ENCODE measurements at regions not wholly inside any gene's neighbourhood (a gene's known extent, or its start where the extent isn't known, plus 50 kb on each side); places are given as distances from the start of the nearest gene placed in this dataset.

DNA sequence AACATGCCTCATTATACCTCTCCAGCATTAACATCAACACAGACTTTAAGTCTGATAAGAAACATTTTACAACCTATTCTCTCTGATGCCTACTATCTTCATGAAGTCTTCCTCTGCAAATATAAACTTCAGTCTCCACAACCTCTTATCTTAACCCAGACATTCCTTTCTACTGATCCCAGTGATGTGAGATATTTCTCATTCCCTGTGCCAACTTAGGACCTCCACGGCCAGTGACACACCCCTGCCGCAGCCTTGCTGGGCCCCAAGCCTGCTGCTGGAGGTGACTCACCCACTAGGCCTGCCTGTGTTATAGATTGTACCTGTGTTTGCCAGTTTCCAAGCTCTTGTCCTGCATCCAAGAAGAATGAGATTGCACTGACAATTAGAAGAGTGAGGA, 734.5 kb upstream of the CADM2 start:
- DNase-seq (ENCODE audit: low spot score in 2 of 2), result no peak
- WGBS, result 85% methylated on average over 2 of the region's 2 CpGs
- TF ChIP-seq, protein P1, sequence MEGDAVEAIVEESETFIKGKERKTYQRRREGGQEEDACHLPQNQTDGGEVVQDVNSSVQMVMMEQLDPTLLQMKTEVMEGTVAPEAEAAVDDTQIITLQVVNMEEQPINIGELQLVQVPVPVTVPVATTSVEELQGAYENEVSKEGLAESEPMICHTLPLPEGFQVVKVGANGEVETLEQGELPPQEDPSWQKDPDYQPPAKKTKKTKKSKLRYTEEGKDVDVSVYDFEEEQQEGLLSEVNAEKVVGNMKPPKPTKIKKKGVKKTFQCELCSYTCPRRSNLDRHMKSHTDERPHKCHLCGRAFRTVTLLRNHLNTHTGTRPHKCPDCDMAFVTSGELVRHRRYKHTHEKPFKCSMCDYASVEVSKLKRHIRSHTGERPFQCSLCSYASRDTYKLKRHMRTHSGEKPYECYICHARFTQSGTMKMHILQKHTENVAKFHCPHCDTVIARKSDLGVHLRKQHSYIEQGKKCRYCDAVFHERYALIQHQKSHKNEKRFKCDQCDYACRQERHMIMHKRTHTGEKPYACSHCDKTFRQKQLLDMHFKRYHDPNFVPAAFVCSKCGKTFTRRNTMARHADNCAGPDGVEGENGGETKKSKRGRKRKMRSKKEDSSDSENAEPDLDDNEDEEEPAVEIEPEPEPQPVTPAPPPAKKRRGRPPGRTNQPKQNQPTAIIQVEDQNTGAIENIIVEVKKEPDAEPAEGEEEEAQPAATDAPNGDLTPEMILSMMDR (IDR thresholded peaks at IDR 0.05), result no peak
- TF ChIP-seq EP300 (IDR thresholded peaks at IDR 0.05) (no peak), POLR2AphosphoS5 (IDR thresholded peaks at IDR 0.05) (no peak), POLR2A (IDR thresholded peaks at IDR 0.05) (no peak)

DNA sequence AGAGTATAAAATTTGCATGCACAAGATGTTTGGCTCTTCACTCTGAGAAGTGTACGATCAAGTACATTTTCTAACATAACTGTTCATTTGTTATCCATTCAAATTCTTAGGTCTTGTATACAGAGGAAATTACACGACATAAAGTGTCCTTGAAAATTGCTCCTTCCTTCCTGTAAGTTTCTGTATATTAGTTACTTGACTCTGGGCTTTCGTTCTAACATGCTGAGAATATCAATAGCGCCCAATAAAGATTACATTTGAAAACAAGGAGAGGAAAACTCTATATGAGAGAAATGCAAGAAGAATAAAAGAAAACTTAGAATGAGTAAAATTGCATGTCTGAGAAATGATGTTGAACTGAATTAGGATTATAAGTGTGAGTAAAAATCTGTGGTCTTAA, 722.5 kb upstream of the CADM2 start:
- WGBS, result 81% methylated on average over 4 of the region's 4 CpGs
- H3K27me3 ChIP-seq, result no peaks in the 10 kb centered on the region
- TF ChIP-seq EP300 (IDR thresholded peaks at IDR 0.05) (no peak), POLR2AphosphoS5 (IDR thresholded peaks at IDR 0.05) (no peak), POLR2A (IDR thresholded peaks at IDR 0.05) (no peak)
- TF ChIP-seq, protein P1 (IDR thresholded peaks at IDR 0.05), result no peak

More for the DNA sequence above, 734.5 kb upstream of the CADM2 start:
- Histone ChIP-seq H3K27ac (no peak overlapping the region), H3K4me3 (no peak overlapping the region), H3K4me1 (no peaks in the 10 kb centered on the region), H3K9me3 (peaks cover 14% of the 10 kb centered on the region), H3K27me3 (no peaks in the 10 kb centered on the region), H3K36me3 (no peaks in the 10 kb centered on the region)

DNA sequence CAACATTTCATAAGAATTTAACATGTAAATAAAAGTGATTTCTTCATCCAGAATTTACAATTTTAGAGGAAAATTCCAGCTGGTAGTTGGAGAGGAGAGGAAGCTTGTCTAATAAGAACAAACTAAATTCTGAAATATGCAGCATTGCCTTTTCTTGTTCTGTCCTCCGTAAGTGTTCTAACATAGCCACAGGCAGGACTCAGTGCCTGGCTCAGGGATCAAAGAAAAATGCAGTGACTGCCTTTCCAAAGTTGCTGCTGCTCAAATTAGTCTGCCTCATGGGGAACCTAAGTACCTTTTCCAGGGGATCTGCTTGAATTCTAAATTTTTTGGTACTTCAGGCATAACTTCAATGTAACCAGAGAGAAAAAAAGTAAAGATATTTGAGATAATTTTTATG, 713.0 kb upstream of the CADM2 start:
- no peaks in the 10 kb centered on the region for H3K4me1 ChIP-seq
- no peak for DNase-seq (ENCODE audit: low spot score in 2 of 2)
- no peak overlapping the region for H3K27ac ChIP-seq

More for the DNA sequence above, 722.5 kb upstream of the CADM2 start:
- Histone ChIP-seq H3K27ac (no peak overlapping the region), H3K4me1 (no peaks in the 10 kb centered on the region), H3K36me3 (no peaks in the 10 kb centered on the region), H3K4me3 (no peak overlapping the region), H3K9me3 (peaks cover 5% of the 10 kb centered on the region)
- DNase-seq (ENCODE audit: low spot score in 2 of 2), result no peak

DNA sequence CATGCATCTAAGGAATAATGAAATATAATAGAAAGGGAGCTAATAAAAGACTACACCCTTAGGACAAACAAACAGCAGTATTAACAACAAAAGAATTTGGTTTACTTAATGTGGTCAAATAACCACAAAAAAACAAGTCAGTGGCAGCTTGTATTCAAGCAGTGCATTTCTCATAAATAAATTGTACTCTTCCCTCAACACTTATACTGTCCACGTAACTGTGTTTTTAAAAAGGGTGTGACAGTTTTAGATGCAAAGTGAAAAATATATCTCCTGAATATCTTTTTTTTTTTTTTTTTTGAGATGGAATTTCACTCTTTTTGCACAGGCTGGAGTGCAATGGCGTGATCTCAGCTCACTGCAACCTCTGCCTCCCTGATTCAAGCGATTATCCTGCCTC, 698.2 kb upstream of the CADM2 start:
- DNase-seq (ENCODE audit: low spot score in 2 of 2), result no peak
- Histone ChIP-seq H3K27me3 (no peaks in the 10 kb centered on the region), H3K4me1 (no peaks in the 10 kb centered on the region), H3K9me3 (no peaks in the 10 kb centered on the region), H3K4me3 (no peak overlapping the region), H3K36me3 (no peaks in the 10 kb centered on the region), H3K27ac (no peak overlapping the region)
- WGBS, result 56% methylated on average over 3 of the region's 3 CpGs
- TF ChIP-seq POLR2A (IDR thresholded peaks at IDR 0.05) (no peak), EP300 (IDR thresholded peaks at IDR 0.05) (no peak), POLR2AphosphoS5 (IDR thresholded peaks at IDR 0.05) (no peak)
- TF ChIP-seq, protein P1 (IDR thresholded peaks at IDR 0.05), result no peak

More for the DNA sequence above, 713.0 kb upstream of the CADM2 start:
- H3K36me3 ChIP-seq, result no peaks in the 10 kb centered on the region
- TF ChIP-seq POLR2A (IDR thresholded peaks at IDR 0.05) (no peak), POLR2AphosphoS5 (IDR thresholded peaks at IDR 0.05) (no peak), EP300 (IDR thresholded peaks at IDR 0.05) (no peak)
- TF ChIP-seq, protein P1 (IDR thresholded peaks at IDR 0.05), result no peak
- H3K9me3 ChIP-seq, result no peaks in the 10 kb centered on the region
- no peak overlapping the region for H3K4me3 ChIP-seq
- 41% methylated on average over 1 of the region's 1 CpG for WGBS
- H3K27me3 ChIP-seq, result no peaks in the 10 kb centered on the region

DNA sequence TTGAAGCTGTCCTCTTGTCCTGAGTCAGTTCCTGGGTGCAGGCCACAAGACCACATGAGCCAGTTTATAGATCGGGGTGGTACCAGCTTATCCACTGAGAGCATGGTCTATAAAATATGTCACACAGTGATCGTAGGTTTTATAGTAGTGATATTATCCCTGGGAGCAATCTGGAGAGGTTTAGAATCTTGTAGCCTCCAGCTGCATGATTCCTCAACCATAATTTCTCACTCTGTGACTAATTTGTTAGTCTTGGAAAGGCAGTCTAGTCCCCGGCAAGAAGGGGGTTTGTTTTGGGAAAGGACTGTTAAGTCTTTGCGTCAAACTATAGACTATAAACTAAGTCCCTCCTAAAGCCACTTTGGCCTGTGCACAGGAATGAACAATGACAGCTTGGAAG, 693.0 kb upstream of the CADM2 start:
- 73% methylated on average over 4 of the region's 4 CpGs for WGBS
- no peak for DNase-seq (ENCODE audit: low spot score in 2 of 2)
- no peaks in the 10 kb centered on the region for H3K36me3 ChIP-seq
- no peak overlapping the region for H3K4me3 ChIP-seq
- H3K4me1 ChIP-seq, result no peaks in the 10 kb centered on the region
- no peaks in the 10 kb centered on the region for H3K9me3 ChIP-seq
- TF ChIP-seq, protein P1 (IDR thresholded peaks at IDR 0.05), result no peak
- H3K27me3 ChIP-seq, result no peaks in the 10 kb centered on the region
- no peak overlapping the region for H3K27ac ChIP-seq

All from suprapubic skin (tissue), 4 donors.